Keratinocyte (primary cell): ENCODE measurements at regions not wholly inside any gene's neighbourhood (a gene's known extent, or its start where the extent isn't known, plus 50 kb on each side); places are given as distances from the start of the nearest gene placed in this dataset.

Experiments
- DNase-seq: peaks from one replicate; pipeline ENCODE4 v3.0.0-alpha.2; 2011; ENCODE audit warnings: low read depth, missing footprints, low spot score
- FAIRE-seq: peaks from 2 replicates; lab custom pipeline; 2011; peaks lifted over from hg19 to GRCh38; lab: Jason Lieb, UNC
- H2AFZ ChIP-seq: 2 replicates; pipeline ENCODE4 v1.6.0; 2012; ENCODE audit warnings: low read length, control low read depth, inconsistent platforms; ENCODE audit not compliant: control insufficient read depth
- H3K27ac ChIP-seq: 2 replicates; pipeline ENCODE4 v1.5.1; 2011; ENCODE audit warnings: low read length; ENCODE audit not compliant: control insufficient read depth, insufficient read depth
- H3K27me3 ChIP-seq: 3 replicates; pipeline ENCODE4 v1.6.0; 2011; ENCODE audit warnings: low read length; ENCODE audit not compliant: control insufficient read depth, insufficient read depth; ENCODE audit errors: extremely low read depth
- H3K36me3 ChIP-seq, 2 experiments: 2 replicates in 1 of 2; 3 replicates in 1 of 2; pipeline ENCODE4 v1.5.1; 2011; ENCODE audit warnings: low read length in 2 of 2, mild to moderate bottlenecking in 1 of 2; ENCODE audit not compliant: control insufficient read depth in 2 of 2, insufficient read depth in 2 of 2; ENCODE audit errors: extremely low read depth in 1 of 2
- H3K4me1 ChIP-seq: 3 replicates; pipeline ENCODE4 v1.5.1; 2011; ENCODE audit warnings: low read length; ENCODE audit not compliant: control insufficient read depth, insufficient read depth; ENCODE audit errors: extremely low read depth
- H3K4me2 ChIP-seq: 3 replicates; pipeline ENCODE4 v1.6.0; 2011; ENCODE audit warnings: low read depth, low read length; ENCODE audit not compliant: control insufficient read depth, insufficient read depth; ENCODE audit errors: extremely low read depth
- H3K4me3 ChIP-seq, 3 experiments: fragments of 200-600 bp in 1 of 3; sonication (generic) in 1 of 3; 2 replicates in 2 of 3; 3 replicates in 1 of 3; pipeline ENCODE4 v1.5.1; 2011 to 2016; ENCODE audit warnings: low read length in 3 of 3, mild to moderate bottlenecking in 3 of 3, control low read depth in 2 of 3, inconsistent platforms in 1 of 3, low read depth in 1 of 3, mixed read lengths in 1 of 3, mixed run types in 1 of 3, moderate library complexity in 1 of 3; ENCODE audit not compliant: control insufficient read depth in 2 of 3, insufficient read depth in 2 of 3; ENCODE audit errors: extremely low read depth in 1 of 3
- H3K79me2 ChIP-seq: 2 replicates; pipeline ENCODE4 v1.6.0; 2012; ENCODE audit warnings: low read length; ENCODE audit not compliant: control insufficient read depth, insufficient read depth
- H3K9ac ChIP-seq: 3 replicates; pipeline ENCODE4 v1.6.0; 2011; ENCODE audit warnings: low read length; ENCODE audit not compliant: control insufficient read depth, insufficient read depth; ENCODE audit errors: extremely low read depth
- H3K9me1 ChIP-seq: 3 replicates; pipeline ENCODE4 v1.6.0; 2011; ENCODE audit warnings: low read length; ENCODE audit not compliant: control insufficient read depth, insufficient read depth; ENCODE audit errors: extremely low read depth
- H3K9me3 ChIP-seq: 2 replicates; pipeline ENCODE4 v1.5.1; 2012; ENCODE audit warnings: low read depth, low read length; ENCODE audit not compliant: control insufficient read depth
- H4K20me1 ChIP-seq: 3 replicates; pipeline ENCODE4 v1.6.0; 2011; ENCODE audit warnings: low read length; ENCODE audit not compliant: control insufficient read depth, insufficient read depth; ENCODE audit errors: extremely low read depth
- EZH2 ChIP-seq: IDR thresholded peaks from one replicate; pipeline ENCODE4 v1.6.1; 2012; ENCODE audit warnings: inconsistent platforms, mild to moderate bottlenecking, low read length, moderate library complexity
- dilution Hi-C: fragments of 300-500 bp; cut with MboI; formaldehyde crosslinking; loops from one replicate; pipeline ENCODE4 v1.7.0; 2020; ENCODE audit warnings: low sequenced_read_pairs; ENCODE audit not compliant: extremely low pct_ligation_motif_present
- TF ChIP-seq, protein P1 (sequence below), 3 experiments: IDR thresholded peaks in 1 of 3; conservative IDR thresholded peaks in 1 of 3; optimal IDR thresholded peaks in 1 of 3; 2 replicates in 2 of 3; 3 replicates in 1 of 3; pipeline versions ENCODE3 to v1.5.1; 2011; ENCODE audit warnings: low read length in 3 of 3, mild to moderate bottlenecking in 3 of 3, moderate library complexity in 2 of 3, control low read depth in 1 of 3, inconsistent platforms in 1 of 3; ENCODE audit not compliant: insufficient read depth in 2 of 3; ENCODE audit errors: extremely low read depth in 1 of 3

DNA sequence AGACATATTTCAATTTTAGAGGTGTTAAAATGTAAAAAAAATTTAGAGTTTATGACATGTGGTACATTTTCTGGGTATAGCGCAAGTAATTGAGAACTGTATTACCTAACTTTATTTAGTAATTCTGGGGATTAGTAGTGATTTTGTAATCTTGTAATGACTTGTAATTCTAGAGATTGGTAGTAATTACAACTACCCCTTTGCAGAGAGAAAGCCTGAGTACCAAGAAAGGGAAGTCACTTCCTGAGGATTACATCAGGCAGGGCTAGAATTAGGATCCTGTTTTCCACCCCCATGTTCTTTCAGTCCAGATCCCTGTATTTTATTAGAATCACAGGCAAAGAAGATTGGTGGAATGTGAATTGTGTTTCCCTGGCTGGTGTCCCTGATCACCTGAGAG is 274.9 kb downstream of the KCNRG start:
- H3K79me2 ChIP-seq: no peaks in the 10 kb centered on the region
- H3K4me2 ChIP-seq: no peak overlapping the region
- H3K27me3 ChIP-seq: peaks cover 4% of the 10 kb centered on the region
- no peaks in the 10 kb centered on the region for H3K9me3 ChIP-seq
- TF ChIP-seq, protein P1, sequence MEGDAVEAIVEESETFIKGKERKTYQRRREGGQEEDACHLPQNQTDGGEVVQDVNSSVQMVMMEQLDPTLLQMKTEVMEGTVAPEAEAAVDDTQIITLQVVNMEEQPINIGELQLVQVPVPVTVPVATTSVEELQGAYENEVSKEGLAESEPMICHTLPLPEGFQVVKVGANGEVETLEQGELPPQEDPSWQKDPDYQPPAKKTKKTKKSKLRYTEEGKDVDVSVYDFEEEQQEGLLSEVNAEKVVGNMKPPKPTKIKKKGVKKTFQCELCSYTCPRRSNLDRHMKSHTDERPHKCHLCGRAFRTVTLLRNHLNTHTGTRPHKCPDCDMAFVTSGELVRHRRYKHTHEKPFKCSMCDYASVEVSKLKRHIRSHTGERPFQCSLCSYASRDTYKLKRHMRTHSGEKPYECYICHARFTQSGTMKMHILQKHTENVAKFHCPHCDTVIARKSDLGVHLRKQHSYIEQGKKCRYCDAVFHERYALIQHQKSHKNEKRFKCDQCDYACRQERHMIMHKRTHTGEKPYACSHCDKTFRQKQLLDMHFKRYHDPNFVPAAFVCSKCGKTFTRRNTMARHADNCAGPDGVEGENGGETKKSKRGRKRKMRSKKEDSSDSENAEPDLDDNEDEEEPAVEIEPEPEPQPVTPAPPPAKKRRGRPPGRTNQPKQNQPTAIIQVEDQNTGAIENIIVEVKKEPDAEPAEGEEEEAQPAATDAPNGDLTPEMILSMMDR (optimal IDR thresholded peaks at IDR 0.05 in 1 of 3, IDR thresholded peaks at IDR 0.05 in 1 of 3, conservative IDR thresholded peaks at IDR 0.05 in 1 of 3; ENCODE audit: extremely low read depth in 1 of 3, insufficient read depth in 2 of 3, low read length in 3 of 3): no peak
- H3K4me3 ChIP-seq: no peak overlapping the region
- dilution Hi-C loops: no loop called here
- no peak overlapping the region for H2AFZ ChIP-seq
- H3K4me1 ChIP-seq: no peaks in the 10 kb centered on the region
- H3K27ac ChIP-seq: no peak overlapping the region
- H3K9me1 ChIP-seq: no peaks in the 10 kb centered on the region
- H3K9ac ChIP-seq: no peak overlapping the region
- DNase-seq (no peak), FAIRE-seq (no peak)
- no peaks in the 10 kb centered on the region for H3K36me3 ChIP-seq
- no peaks in the 10 kb centered on the region for H4K20me1 ChIP-seq

DNA sequence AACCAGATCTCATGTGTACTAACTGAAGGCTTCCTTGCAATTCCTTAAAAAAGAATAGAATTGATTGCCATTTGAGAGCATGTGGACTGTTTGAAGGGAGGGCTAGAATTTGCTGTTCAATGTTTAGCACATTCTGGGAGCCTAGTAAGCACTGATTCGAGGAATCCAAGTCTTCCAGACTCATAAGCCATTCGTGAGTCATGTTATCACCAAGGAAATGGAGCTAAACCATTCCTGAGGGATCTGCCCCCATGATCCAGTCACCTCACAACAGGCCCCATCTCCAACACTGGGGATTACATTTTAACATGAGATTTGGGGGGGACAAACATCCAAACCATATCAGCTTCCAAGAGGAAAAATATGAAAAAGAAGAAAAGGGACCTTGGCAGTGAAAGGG is 276.4 kb downstream of the KCNRG start:
- no peak overlapping the region for H2AFZ ChIP-seq

More for the DNA sequence above, 276.4 kb downstream of the KCNRG start:
- Histone ChIP-seq H3K4me1 (no peaks in the 10 kb centered on the region), H3K9me3 (no peaks in the 10 kb centered on the region), H3K27ac (no peak overlapping the region), H3K9me1 (no peaks in the 10 kb centered on the region), H3K9ac (no peak overlapping the region), H3K27me3 (peaks cover 4% of the 10 kb centered on the region), H3K4me2 (no peak overlapping the region), H4K20me1 (no peaks in the 10 kb centered on the region), H3K79me2 (no peaks in the 10 kb centered on the region), H3K4me3 (no peak overlapping the region), H3K36me3 (no peaks in the 10 kb centered on the region)
- FAIRE-seq: no peak
- dilution Hi-C loops: no loop called here
- DNase-seq: no peak
- TF ChIP-seq EZH2: no peak
- TF ChIP-seq, protein P1 (optimal IDR thresholded peaks at IDR 0.05 in 1 of 3, IDR thresholded peaks at IDR 0.05 in 1 of 3, conservative IDR thresholded peaks at IDR 0.05 in 1 of 3; ENCODE audit: extremely low read depth in 1 of 3, insufficient read depth in 2 of 3, low read length in 3 of 3): no peak
